Fibroblast of pulmonary artery (primary cell): ENCODE measurements at regions not wholly inside any gene's neighbourhood (a gene's known extent, or its start where the extent isn't known, plus 50 kb on each side); places are given as distances from the start of the nearest gene placed in this dataset.

Experiments used
- DNase-seq: peaks from one replicate; pipeline ENCODE4 v3.0.0-alpha.2; 2010; ENCODE audit warnings: low read depth
- H3K4me3 ChIP-seq: replicated peaks from 2 replicates; pipeline ENCODE4 v1.5.1; 2011; ENCODE audit warnings: low read depth, mild to moderate bottlenecking, control low read depth, low read length, moderate library complexity
- CTCF ChIP-seq: IDR thresholded peaks from 2 replicates; pipeline ENCODE4 v1.5.1; 2011; ENCODE audit warnings: mild to moderate bottlenecking, control low read depth, low read length, inconsistent platforms; ENCODE audit errors: missing control alignments

DNA sequence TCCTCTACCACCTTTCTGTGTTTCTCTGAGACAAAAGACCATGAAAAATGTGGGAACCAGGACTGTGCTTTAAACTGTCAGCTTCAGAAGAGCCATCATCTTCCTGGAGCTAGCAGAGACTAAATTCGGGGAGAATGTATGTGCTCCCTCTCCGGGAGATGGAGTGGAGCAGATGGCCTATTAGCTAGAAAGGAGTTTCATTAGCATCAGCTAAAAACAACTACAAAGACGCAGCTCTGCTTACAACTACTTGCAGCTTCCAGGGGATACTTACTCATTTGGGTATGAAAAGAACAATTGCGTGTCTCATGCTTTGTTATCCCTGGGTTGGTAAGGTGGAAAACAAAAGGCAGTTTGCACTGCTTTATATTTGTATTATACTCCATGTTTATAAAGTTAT is 159.6 kb downstream of the MFSD1 start:
- no peak for DNase-seq
- TF ChIP-seq CTCF = no peak
- H3K4me3 ChIP-seq = no peak overlapping the region

- no peak overlapping the region for H3K4me3 ChIP-seq
- no peak for DNase-seq
- no peak for TF ChIP-seq CTCF
Observed at GRCh38 chr3:158961911-158962310, 160.1 kb downstream of the MFSD1 start.

DNA sequence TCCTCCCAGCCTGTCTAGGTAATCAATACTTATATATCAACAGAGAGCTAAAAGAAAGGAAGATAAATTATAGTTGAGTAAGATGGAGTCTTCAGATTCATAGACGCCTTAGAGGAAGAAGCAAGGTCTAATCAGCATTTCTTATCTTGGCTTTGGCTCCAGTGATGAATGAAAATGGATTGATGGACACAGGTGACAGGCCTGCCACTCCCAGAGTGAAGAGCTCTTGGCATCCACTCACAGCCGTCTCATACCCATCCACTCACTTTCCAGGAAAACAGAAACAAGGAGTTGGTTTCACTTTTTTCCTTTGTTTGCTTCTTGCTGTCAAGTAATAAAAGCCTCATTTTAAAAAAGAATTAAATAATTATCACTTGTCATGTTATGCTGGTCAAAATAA is 168.2 kb downstream of the MFSD1 start:
- TF ChIP-seq CTCF = no peak
- no peak for DNase-seq
- H3K4me3 ChIP-seq = no peak overlapping the region

GRCh38 chr3:158974904-158975303 is 173.1 kb downstream of the MFSD1 start:
- no peak for TF ChIP-seq CTCF
- H3K4me3 ChIP-seq = no peak overlapping the region
- DNase-seq = no peak

DNA sequence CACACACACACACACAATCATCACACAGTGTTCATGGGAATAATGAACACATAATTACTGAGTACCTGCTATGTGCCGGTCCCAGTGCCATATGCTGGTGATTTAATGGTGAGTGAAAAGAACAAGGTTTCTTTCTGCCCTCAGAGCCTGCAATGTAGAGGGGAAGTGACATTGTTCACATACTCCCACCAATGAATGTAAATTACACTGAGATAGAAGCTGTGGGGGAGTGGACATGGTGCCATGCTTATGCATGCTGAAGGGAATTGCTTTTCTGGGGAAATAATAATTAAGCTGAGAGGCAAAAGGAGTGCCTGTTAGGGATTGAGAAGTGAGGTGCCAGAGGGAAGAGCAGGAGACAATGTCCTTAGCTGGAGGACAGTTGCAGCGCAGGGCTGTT is 175.1 kb downstream of the MFSD1 start:
- no peak for TF ChIP-seq CTCF
- H3K4me3 ChIP-seq = no peak overlapping the region

DNA sequence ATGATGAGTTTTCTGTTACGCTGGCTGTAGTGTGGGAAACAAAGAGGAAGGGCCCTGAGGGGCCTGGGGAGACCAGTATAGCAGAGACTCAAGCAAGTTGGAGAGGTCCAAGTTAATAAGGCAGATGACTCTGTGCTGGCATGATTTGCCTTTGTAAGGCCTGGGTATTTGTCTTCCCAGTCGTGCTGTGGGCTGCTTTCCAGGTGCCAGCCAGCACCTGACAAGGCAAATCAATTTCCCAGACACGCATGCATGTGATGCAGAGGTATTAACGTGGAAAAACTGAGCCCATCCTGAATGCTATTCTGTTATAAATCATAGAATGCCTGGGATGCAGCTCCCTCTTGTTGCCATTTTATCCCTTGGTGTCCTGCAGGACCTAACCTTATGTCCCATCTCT is 175.6 kb downstream of the MFSD1 start:
- DNase-seq = no peak
- TF ChIP-seq CTCF = no peak
- no peak overlapping the region for H3K4me3 ChIP-seq

More for the DNA sequence above, 175.1 kb downstream of the MFSD1 start:
- no peak for DNase-seq

GRCh38 chr3:158983216-158984099 is 181.6 kb downstream of the MFSD1 start:
- no peak overlapping the region for H3K4me3 ChIP-seq
- no peak for DNase-seq
- no peak for TF ChIP-seq CTCF
